HG02571 (cell line): ENCODE measurements at regions not wholly inside any gene's neighbourhood (a gene's known extent, or its start where the extent isn't known, plus 50 kb on each side); places are given as distances from the start of the nearest gene placed in this dataset.
"Not testable (repeated sequence)": the region's sequence is repeated elsewhere in the genome, so short reads cannot be mapped to it uniquely, and the experiment has no call there.

Experiments used
- ATAC-seq: cut with Tn5 transposase; IDR thresholded peaks from one replicate; pipeline ENCODE4 v1.9.1; 2021; ENCODE audit warnings: mild to moderate bottlenecking, moderate library complexity; ENCODE audit not compliant: unreplicated experiment

DNA sequence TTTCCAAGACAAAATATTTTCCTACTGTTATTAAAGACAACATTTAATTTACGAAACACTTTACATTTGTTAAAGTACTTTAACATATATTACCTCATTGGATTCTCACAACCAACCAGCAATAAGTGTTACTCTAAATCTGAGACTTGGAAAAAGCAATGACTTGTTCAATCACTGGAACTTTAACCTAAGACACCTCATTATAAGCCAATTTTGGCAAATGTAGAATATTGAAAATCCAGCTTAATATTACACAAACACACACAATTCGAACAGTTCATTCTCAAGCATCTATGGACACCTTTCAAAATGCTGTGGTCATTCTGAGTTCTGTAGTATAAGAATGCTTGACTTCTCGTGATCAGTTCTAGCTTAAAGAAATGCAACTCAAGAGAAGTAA is 619.4 kb upstream of the CHAC2 start:
- no peak for ATAC-seq

DNA sequence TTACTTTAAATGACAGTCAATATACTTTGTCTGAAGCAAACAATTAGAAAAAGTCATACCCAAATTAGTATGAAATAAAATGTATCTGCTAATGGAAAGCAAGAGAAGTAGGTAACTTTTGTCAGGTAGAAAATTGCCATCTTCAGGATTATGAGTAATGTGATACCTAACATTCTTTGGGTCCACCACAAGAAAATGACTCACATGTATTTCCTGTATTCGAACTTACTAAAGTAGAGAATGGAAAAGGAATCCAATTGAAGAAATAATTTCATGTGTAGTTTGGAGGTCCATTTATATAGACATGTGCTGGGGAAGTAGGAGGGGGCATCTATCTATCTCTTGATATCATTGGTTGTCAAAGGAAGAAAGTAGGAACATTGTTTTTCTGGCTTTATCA is 636.2 kb upstream of the CHAC2 start:
- no peak for ATAC-seq

DNA sequence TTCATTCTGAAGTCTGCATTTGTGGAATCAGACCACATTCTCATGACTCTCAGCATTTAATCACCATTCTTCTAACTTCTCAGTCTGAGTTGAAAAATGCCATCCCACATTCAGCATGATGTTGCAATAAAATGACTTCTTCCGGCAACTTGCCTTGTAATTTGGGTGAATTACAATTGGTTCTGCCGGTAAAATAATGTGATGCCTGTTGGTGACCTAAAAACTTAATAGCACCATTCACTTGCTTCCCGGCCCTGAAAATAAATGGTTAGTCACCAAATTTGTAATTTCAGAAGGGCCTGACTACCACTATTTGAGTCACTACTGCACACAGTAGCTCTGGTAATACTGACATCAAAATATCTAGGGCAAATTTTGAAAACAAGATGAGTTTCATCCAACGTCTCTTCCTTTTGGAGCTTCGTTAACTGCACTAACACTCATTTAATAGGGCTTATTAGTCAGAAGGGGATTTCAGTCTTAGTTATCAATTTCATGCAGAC is 637.1 kb upstream of the CHAC2 start:
- no peak for ATAC-seq

DNA sequence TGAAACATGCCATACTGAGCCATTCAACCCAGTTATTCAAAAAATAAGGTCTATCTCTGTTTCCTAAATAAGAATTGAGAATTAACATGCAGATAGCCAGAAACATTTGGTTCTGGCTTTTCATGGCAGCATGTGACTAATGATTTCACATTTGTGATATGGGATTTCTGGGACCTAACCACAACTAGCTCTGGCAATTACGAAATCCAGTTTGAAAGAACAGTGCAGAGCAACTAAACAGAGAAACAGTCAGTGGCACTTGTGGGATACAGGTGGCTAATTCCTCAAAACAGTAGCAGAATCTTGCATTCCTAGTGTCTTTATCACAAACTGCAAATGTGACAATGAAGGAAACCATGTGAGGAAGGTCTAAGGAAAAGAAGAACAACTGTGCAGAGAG is 637.8 kb upstream of the CHAC2 start:
- no peak for ATAC-seq

DNA sequence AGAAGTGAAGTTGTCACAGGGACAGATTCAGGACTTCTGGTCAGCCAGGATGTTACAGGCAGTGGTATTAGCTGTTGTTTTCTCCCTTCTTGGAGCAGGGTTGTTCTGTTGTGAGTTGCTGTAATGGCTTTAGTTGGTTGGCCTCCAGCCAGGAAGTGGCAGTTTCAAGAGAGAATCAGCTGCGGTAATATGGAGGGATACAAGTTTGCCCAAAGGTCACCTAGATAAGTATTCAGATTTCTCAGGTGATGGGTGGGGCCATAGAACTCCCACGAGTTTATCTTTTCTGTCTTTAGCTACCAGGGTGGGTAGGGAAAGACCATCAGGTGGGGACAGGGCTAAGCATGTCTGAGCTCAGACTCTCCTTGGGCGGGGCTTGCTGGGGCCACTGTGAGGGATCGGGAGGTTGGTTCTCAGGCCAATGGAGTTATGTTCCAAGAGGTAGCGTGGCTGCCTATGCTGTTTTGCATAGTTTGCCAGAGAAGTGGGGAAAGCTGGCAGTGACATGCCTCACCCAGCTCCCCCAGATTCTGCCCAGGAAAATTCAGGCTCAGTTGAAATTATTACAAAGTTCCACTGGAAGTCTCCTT is 640.4 kb upstream of the CHAC2 start:
- ATAC-seq = no peak

DNA sequence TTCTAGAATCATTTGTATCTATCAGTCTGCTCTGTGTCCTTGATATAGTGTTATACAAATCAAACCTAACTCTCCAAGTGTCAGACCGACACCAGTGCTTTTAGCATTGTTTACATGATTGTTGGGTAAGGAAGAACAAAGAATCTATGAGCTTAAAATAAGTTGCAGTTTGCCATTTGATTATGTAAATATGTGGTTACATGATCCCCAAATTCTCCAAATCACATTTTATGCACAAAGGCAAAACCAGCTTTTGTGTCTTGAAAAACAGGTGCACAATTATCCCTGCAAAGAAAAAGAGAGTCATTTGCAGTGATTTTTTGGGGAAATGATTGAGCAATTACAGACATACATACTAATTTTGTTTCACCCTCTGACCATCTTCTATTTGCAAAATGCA is 652.6 kb upstream of the CHAC2 start:
- no peak for ATAC-seq

DNA sequence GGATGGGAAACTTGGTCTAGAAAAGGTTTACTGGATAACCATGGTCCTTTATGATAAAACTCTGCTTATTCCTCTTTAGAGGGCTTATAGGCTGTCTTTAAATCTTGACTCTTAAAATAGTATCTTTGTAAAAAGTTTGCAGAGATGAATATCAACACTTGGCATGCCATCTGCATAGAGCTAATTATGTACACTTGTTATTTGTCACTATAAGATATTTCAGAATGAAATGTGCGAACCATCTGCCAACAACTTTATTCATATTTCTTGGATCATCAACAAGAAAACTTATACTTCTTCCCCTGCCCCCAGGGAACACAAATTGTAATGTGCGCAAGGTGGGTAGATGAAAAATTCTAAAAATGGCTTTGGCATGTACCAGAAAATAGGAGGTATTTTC is 653.0 kb upstream of the CHAC2 start:
- ATAC-seq = no peak

DNA sequence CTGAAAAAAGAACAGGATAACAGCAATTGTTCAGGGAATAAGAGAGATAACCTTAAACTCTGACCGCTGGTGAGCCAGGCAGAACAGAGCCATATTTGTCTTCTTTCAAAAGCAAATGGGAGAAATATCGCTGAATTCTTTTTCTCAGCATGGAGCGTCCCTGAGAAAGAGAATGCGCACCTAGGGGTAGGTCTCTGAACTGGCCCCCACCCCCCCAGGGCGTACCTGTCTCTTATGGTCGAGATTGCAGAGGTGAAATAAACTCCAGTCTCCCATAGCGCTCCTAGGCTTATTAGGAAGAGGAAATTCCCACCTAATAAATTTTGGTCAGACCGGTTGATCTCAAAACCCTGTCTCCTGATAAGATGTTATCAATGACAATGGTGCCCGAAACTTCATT is 655.2 kb upstream of the CHAC2 start:
- ATAC-seq = not testable (repeated sequence)

DNA sequence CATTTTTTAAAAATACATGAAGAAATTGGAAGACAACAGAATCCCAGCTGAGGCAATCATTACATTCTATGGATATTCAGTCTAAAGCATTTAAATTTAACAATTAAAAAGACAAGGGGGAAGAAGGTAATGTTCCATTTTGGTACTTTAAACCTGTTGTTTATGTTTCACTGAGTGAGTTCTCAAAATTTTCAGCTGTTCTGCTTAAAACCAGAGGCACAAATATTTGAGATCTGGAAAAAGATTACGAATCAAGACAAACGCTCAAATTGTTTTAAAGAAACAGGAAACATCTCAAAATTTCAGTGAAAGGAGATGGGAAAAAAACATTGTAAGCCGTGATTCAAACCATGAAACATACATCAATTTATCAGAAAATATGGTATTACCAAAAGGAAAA is 656.2 kb upstream of the CHAC2 start:
- no peak for ATAC-seq

DNA sequence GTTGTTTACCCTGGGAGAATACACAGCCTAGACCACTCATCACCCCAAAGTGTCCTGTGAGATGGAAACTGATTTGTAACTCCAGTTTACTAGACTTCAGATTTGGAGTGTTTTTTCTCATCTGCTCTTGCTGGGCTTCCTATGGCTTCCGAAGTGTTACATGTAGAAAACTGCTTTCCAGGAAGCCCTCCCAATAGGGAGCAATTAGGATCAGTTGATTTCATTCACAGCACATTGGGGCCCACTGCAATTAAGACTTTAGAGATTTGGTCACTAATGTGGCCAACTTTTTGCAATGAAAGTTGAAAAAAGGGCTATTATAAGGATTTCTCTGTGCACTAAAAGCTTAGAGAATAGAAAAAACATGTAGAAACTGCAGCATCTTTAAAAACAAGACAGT is 656.6 kb upstream of the CHAC2 start:
- no peak for ATAC-seq

DNA sequence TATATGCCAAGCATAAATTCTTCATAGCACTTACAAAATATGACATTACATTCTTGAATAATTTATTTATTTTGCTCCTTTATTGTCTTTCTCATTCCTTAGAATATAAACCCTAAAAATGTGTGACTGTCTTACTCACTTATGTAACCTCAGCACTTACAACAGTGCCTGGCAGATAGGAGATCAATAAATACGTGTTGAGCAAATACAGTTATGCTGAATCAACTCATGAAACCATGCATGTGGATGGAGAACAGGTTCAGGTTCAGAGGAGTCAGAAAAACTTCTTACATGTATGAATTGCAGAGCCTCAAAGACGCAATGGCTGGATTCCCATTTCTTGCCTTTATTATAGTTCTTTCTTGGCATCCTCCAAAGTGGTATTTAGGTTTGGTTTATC is 659.4 kb upstream of the CHAC2 start:
- ATAC-seq = no peak

DNA sequence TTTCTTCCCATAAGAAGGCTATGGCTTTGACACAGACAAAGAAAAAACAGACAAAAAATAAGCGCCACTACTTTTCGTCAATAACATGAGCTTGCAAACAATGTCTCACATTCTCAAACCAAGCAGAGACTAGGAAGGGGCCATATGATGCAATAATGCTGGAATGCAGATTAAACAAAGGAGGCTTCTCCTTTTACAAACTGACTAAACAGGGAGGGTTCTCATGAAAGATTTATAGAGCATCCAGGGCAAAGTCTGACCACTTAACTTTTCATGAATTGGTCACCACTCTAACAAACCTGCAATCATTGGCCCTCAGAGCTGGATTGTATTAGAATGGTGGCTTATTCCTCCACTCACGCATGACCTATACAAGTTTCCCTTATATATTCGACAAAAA is 663.3 kb upstream of the CHAC2 start:
- ATAC-seq = no peak

DNA sequence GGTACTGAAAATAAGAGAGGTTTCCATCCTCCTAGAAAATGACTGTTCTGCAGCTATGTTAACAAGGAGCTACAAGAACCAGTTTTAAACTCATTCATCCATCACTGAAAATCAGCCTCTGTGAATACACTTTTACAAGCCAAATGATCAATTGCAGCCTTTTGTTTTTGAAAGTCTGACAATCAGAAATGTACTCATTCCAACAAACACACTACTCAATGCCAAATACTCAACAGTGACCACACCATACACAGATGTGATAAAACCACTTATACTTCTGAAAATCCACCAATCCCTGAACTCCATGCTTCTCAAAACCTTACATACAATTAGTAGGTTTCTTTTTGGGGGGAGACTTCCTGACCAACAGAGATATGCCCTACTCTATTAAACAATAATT is 663.9 kb upstream of the CHAC2 start:
- ATAC-seq = no peak

DNA sequence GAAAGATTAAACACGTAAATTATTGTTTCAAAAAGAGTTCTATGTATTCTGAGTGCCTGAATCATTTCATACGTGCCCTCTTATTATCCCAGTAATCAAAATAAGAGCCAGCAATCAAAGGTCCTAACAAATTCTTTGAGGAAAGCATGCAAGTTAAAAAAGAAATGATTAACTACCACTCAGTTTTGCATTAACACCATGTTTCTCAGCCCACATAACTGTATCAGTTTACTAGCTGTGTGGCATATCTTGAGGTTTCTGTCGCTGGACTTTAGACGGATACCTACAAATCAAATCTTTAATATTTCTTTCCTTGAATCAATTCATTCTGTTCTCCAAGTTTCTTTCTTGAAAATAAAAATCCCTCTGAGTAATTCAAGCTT is 668.9 kb upstream of the CHAC2 start:
- no peak for ATAC-seq

DNA sequence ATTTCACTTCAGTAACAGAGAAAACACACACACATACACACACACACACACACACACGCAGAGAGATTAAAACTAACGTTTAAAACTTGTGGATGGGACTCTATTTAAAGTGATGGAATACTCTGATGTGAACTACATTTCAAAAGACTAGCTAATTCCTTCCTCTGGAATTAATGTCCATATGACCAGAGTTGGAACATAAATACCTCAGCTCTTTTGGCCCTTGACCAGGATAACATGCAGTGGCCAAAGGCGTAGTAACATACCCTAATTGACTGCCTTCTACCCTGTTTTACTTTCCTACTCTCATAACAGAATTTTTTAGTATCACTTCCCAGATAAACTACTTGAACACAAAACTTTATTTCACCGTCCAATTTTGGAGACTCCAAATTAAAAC is 671.3 kb upstream of the CHAC2 start:
- ATAC-seq = no peak

DNA sequence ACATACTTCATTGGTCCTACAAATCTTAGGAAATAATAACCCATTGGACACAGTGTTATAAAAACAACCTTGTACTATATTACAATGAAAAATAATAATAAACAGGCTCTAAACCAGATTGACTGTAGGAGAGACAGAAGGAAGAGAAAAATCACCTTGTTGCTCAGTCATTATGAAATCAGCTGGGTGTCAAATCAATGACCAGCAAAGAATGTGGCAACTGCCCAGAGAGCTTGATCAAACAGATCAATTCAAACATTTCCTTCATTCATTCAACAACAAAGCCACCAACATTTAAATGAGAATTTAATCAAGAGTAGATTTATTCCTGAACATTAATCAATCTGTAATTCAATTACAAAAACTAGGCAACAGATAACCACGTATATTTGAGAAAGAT is 671.9 kb upstream of the CHAC2 start:
- no peak for ATAC-seq

DNA sequence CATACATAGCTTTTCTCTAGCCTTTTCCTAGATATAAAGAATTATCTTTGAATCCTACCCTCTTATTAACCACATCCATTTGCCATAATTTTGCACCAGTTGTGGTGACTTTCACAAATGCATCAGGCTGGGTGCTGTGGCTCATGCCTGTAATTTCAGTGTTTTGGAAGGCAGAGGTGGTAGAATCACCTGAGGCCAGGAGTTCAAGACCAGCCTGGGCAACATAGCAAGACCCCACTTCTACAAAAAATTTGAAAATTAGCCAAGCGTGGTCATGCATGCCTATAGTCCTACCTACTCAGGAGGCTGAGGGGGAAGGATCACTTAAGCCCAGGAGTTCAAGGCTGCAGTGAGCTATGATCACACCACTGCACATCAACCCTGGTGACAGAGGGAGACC is 672.4 kb upstream of the CHAC2 start:
- ATAC-seq = no peak

DNA sequence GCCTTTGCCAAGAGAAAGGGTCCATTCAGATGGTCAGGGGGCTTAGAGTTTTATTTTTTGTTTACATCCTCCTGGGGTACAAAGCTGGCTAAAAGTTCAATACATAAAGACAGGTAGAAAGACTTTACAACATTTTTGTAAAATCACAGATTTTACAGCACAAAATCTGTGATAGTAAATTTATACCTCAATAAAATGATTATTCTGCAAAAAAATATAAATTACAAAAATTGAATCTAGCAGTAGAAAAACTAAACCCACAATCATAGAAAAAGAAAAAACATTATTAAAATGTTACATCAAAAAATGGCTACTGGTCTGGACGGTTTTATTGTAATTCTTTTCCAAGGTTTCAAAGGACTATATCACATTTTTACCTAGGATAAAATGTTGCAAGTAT is 674.2 kb upstream of the CHAC2 start:
- ATAC-seq = no peak

DNA sequence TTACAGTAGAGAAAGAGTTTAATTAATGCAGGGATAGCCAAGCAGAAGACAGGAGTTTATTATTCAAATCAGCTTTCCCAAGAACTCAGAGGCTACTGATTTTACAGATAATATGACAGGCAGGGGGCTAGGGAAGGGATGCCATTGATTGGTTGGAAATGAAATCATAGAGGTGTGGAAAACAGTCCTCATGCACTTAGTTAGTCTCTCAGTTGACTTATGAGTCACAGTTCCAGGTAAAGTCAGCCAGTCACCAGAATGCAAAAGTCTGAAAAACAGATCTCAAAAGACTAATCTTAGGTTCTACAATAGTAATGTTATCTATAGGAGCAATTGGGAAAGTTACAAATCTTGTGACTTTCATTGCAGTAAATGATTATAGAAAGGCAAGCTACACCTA is 676.4 kb upstream of the CHAC2 start:
- ATAC-seq = no peak

DNA sequence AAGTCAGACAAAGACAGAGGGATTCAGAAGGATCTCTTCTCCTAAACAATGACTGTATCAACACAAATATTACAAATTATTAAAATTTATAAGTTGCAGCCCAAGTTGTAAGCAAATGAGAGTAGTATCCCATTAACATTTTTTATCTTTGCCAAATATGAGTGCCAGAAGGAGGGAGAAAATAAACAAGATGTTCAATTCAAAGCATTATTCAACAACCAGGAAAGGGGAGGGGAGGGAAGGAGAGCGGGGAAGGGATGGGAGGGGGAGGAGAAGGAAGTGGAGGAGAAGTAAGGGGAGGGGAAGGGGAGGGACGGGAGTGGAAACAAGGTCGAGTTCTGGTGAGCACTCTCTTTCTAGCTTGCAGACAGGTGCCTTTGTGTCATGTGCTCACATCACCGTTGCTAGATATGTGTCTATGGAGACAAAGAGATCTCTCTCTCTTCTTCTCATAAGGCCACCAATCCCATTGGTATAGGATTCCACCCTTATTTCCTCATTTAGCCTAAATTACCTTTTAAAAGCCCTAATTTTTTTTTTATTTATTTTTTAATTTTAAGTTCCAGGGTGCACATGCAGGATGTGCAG is 679.6 kb upstream of the CHAC2 start:
- no peak for ATAC-seq

DNA sequence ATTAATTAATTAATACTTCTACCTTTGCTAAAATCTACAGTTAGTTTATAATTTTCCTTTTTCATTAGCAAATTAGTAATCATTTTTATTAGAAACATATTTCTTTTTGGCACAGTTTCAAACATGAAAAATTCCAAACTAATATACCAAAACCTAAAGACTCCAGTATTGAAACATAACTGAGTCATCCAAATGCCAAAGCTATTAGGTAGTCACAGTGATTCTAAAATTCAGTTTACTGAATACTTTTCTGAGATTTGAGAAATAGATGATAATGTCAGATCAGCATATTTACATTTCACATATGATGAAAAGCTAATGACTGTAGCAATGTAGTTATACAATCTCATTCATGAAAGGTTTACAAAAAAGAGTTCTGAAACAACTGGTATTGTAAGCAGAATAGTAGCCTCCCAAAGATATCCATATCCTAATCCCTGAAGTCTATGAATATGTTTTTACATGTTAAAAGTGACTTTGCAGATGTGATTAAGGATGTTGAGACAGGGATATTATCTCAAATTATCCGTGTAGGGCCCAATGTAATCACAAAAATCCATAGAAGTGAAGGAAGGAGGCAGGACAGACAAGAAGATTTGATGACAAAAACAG is 680.2 kb upstream of the CHAC2 start:
- no peak for ATAC-seq

DNA sequence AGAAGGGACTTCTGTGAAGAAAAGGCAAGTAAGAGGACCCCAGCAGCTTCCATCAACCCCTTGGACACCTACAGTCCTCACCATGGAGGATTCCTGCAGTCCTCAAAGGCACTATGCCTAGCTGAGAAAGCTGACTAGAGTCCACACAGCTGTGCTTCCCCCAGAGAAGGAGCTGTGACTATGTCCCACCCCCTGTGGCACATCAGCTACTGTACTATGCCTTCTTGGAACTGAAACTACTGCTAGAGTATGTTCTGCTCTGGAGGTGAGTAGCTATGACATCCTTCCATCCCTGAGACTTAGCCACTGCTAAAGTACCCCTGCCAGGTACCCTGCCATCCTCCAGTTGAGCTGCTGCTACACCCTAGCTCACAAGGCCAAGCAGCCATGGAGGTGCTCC is 690.2 kb upstream of the CHAC2 start:
- no peak for ATAC-seq

DNA sequence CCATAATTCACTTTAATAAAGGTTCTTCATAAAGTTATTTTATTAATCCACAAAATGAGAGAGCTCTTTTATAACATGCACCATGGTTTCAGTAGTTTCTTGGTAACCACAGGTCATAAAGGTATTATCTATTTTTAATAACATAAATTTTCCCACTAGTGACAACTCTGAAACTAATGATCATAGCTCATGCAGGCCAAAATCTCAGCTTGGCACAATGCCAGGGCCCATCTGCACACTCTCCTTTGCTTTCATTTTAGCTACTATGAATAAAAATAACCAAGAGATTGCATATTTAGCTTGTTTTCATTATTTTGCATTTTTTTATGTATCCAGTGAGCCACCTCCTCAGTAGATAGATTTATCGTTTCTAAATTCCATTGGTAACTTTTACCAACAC is 691.8 kb upstream of the CHAC2 start:
- ATAC-seq = no peak
